Right atrium auricular region (tissue), 2 donors: ENCODE measurements at regions not wholly inside any gene's neighbourhood (a gene's known extent, or its start where the extent isn't known, plus 50 kb on each side); places are given as distances from the start of the nearest gene placed in this dataset.
"Not testable (repeated sequence)": the region's sequence is repeated elsewhere in the genome, so short reads cannot be mapped to it uniquely, and the experiment has no call there.

ENCODE experiments used
- DNase-seq: peaks from one replicate; pipeline ENCODE4 v3.0.0-alpha.2; 2019; ENCODE audit warnings: low spot score
- H3K27ac ChIP-seq, 2 donors: fragments of 200-600 bp; sonication (generic); 1 replicate in 1 of 2; 2 replicates in 1 of 2; pipeline ENCODE4 v1.5.1; 2016 to 2019
- H3K27me3 ChIP-seq, 2 donors: fragments of 200-600 bp; sonication (generic); one replicate each; pipeline versions ENCODE4 v1.5.1 to v1.6.0; 2017 to 2019
- H3K36me3 ChIP-seq: fragments of 200-600 bp; sonication (generic); one replicate; pipeline ENCODE4 v1.5.1; 2016
- H3K4me1 ChIP-seq, 2 donors: fragments of 200-600 bp; sonication (generic); one replicate each; pipeline versions ENCODE4 v1.5.1 to v1.6.0; 2017 to 2019
- H3K4me3 ChIP-seq, 2 donors: fragments of 200-600 bp; sonication (generic); 1 replicate in 1 of 2; 2 replicates in 1 of 2; pipeline ENCODE4 v1.5.1; 2017 to 2019; ENCODE audit warnings: mild to moderate bottlenecking in 1 of 2, moderate library complexity in 1 of 2
- H3K9me3 ChIP-seq, 2 donors: fragments of 200-600 bp; sonication (generic); one replicate each; pipeline ENCODE4 v1.5.1; 2019
- CTCF ChIP-seq, 2 donors: fragments of 200-600 bp; sonication (generic); IDR thresholded peaks; one replicate each; pipeline ENCODE4 v1.5.1; 2019; ENCODE audit warnings: antibody characterized with exemption in 2 of 2

- H3K4me1 ChIP-seq, result no peaks in the 10 kb centered on the region
- no peaks in the 10 kb centered on the region for H3K27me3 ChIP-seq
- H3K36me3 ChIP-seq, result no peaks in the 10 kb centered on the region
- H3K27ac ChIP-seq, result no peak overlapping the region
- no peaks in the 10 kb centered on the region for H3K9me3 ChIP-seq
- H3K4me3 ChIP-seq, result no peak overlapping the region
- TF ChIP-seq CTCF (IDR thresholded peaks at IDR 0.05), result no peak
- DNase-seq, result no peak
Measured at GRCh38 chr3:80734483-80734882, 966.7 kb upstream of the ROBO1 start.

GRCh38 chr3:80733522-80734176 is 965.9 kb upstream of the ROBO1 start:
- Histone ChIP-seq H3K27me3 (no peaks in the 10 kb centered on the region), H3K9me3 (no peaks in the 10 kb centered on the region), H3K36me3 (no peaks in the 10 kb centered on the region), H3K27ac (no peak overlapping the region), H3K4me1 (no peaks in the 10 kb centered on the region), H3K4me3 (no peak overlapping the region)
- no peak for DNase-seq
- no peak for TF ChIP-seq CTCF (IDR thresholded peaks at IDR 0.05)

GRCh38 chr3:80727561-80727960 is 959.8 kb upstream of the ROBO1 start:
- not testable (repeated sequence) for H3K36me3 ChIP-seq, H3K27me3 ChIP-seq, H3K27ac ChIP-seq, H3K9me3 ChIP-seq, DNase-seq, H3K4me3 ChIP-seq, H3K4me1 ChIP-seq

- H3K9me3 ChIP-seq, H3K27ac ChIP-seq, H3K27me3 ChIP-seq, H3K36me3 ChIP-seq, DNase-seq, H3K4me3 ChIP-seq, H3K4me1 ChIP-seq: not testable (repeated sequence)
Measured at GRCh38 chr3:80709597-80710322, 942.0 kb upstream of the ROBO1 start.

- Histone ChIP-seq H3K27ac (no peak overlapping the region), H3K27me3 (no peaks in the 10 kb centered on the region), H3K4me1 (no peaks in the 10 kb centered on the region), H3K36me3 (no peaks in the 10 kb centered on the region), H3K9me3 (peaks cover 0 to 12% of the 10 kb centered on the region in 2 donors), H3K4me3 (no peak overlapping the region)
- no peak for TF ChIP-seq CTCF (IDR thresholded peaks at IDR 0.05)
- DNase-seq, result no peak
Measured at GRCh38 chr3:80705290-80705689, 937.5 kb upstream of the ROBO1 start.

GRCh38 chr3:80701349-80701748 is 933.6 kb upstream of the ROBO1 start:
- no peaks in the 10 kb centered on the region for H3K4me1 ChIP-seq
- no peak for DNase-seq
- no peak overlapping the region for H3K4me3 ChIP-seq
- no peak overlapping the region for H3K27ac ChIP-seq
- H3K36me3 ChIP-seq, result no peaks in the 10 kb centered on the region
- H3K9me3 ChIP-seq, result peaks cover 0 to 12% of the 10 kb centered on the region in 2 donors
- TF ChIP-seq CTCF (IDR thresholded peaks at IDR 0.05), result no peak
- H3K27me3 ChIP-seq, result no peaks in the 10 kb centered on the region

GRCh38 chr3:80697291-80697690 is 929.5 kb upstream of the ROBO1 start:
- H3K27me3 ChIP-seq, result no peaks in the 10 kb centered on the region
- no peaks in the 10 kb centered on the region for H3K4me1 ChIP-seq
- no peak overlapping the region for H3K27ac ChIP-seq
- no peaks in the 10 kb centered on the region for H3K36me3 ChIP-seq
- TF ChIP-seq CTCF (IDR thresholded peaks at IDR 0.05), result no peak
- no peaks in the 10 kb centered on the region for H3K9me3 ChIP-seq
- H3K4me3 ChIP-seq, result no peak overlapping the region
- DNase-seq, result no peak
